Keratinocyte (primary cell): ENCODE measurements at regions not wholly inside any gene's neighbourhood (a gene's known extent, or its start where the extent isn't known, plus 50 kb on each side); places are given as distances from the start of the nearest gene placed in this dataset.

Source experiments
- DNase-seq: peaks from one replicate; pipeline ENCODE4 v3.0.0-alpha.2; 2011; ENCODE audit warnings: low read depth, missing footprints, low spot score
- FAIRE-seq: peaks from 2 replicates; lab custom pipeline; 2011; peaks lifted over from hg19 to GRCh38; lab: Jason Lieb, UNC
- H2AFZ ChIP-seq: 2 replicates; pipeline ENCODE4 v1.6.0; 2012; ENCODE audit warnings: low read length, control low read depth, inconsistent platforms; ENCODE audit not compliant: control insufficient read depth
- H3K27ac ChIP-seq: 2 replicates; pipeline ENCODE4 v1.5.1; 2011; ENCODE audit warnings: low read length; ENCODE audit not compliant: control insufficient read depth, insufficient read depth
- H3K27me3 ChIP-seq: 3 replicates; pipeline ENCODE4 v1.6.0; 2011; ENCODE audit warnings: low read length; ENCODE audit not compliant: control insufficient read depth, insufficient read depth; ENCODE audit errors: extremely low read depth
- H3K36me3 ChIP-seq, 2 experiments: 2 replicates in 1 of 2; 3 replicates in 1 of 2; pipeline ENCODE4 v1.5.1; 2011; ENCODE audit warnings: low read length in 2 of 2, mild to moderate bottlenecking in 1 of 2; ENCODE audit not compliant: control insufficient read depth in 2 of 2, insufficient read depth in 2 of 2; ENCODE audit errors: extremely low read depth in 1 of 2
- H3K4me1 ChIP-seq: 3 replicates; pipeline ENCODE4 v1.5.1; 2011; ENCODE audit warnings: low read length; ENCODE audit not compliant: control insufficient read depth, insufficient read depth; ENCODE audit errors: extremely low read depth
- H3K4me2 ChIP-seq: 3 replicates; pipeline ENCODE4 v1.6.0; 2011; ENCODE audit warnings: low read depth, low read length; ENCODE audit not compliant: control insufficient read depth, insufficient read depth; ENCODE audit errors: extremely low read depth
- H3K4me3 ChIP-seq, 3 experiments: fragments of 200-600 bp in 1 of 3; sonication (generic) in 1 of 3; 2 replicates in 2 of 3; 3 replicates in 1 of 3; pipeline ENCODE4 v1.5.1; 2011 to 2016; ENCODE audit warnings: low read length in 3 of 3, mild to moderate bottlenecking in 3 of 3, control low read depth in 2 of 3, inconsistent platforms in 1 of 3, low read depth in 1 of 3, mixed read lengths in 1 of 3, mixed run types in 1 of 3, moderate library complexity in 1 of 3; ENCODE audit not compliant: control insufficient read depth in 2 of 3, insufficient read depth in 2 of 3; ENCODE audit errors: extremely low read depth in 1 of 3
- H3K79me2 ChIP-seq: 2 replicates; pipeline ENCODE4 v1.6.0; 2012; ENCODE audit warnings: low read length; ENCODE audit not compliant: control insufficient read depth, insufficient read depth
- H3K9ac ChIP-seq: 3 replicates; pipeline ENCODE4 v1.6.0; 2011; ENCODE audit warnings: low read length; ENCODE audit not compliant: control insufficient read depth, insufficient read depth; ENCODE audit errors: extremely low read depth
- H3K9me1 ChIP-seq: 3 replicates; pipeline ENCODE4 v1.6.0; 2011; ENCODE audit warnings: low read length; ENCODE audit not compliant: control insufficient read depth, insufficient read depth; ENCODE audit errors: extremely low read depth
- H3K9me3 ChIP-seq: 2 replicates; pipeline ENCODE4 v1.5.1; 2012; ENCODE audit warnings: low read depth, low read length; ENCODE audit not compliant: control insufficient read depth
- H4K20me1 ChIP-seq: 3 replicates; pipeline ENCODE4 v1.6.0; 2011; ENCODE audit warnings: low read length; ENCODE audit not compliant: control insufficient read depth, insufficient read depth; ENCODE audit errors: extremely low read depth
- EZH2 ChIP-seq: IDR thresholded peaks from one replicate; pipeline ENCODE4 v1.6.1; 2012; ENCODE audit warnings: inconsistent platforms, mild to moderate bottlenecking, low read length, moderate library complexity
- dilution Hi-C: fragments of 300-500 bp; cut with MboI; formaldehyde crosslinking; loops from one replicate; pipeline ENCODE4 v1.7.0; 2020; ENCODE audit warnings: low sequenced_read_pairs; ENCODE audit not compliant: extremely low pct_ligation_motif_present
- TF ChIP-seq, protein P1 (sequence below), 3 experiments: IDR thresholded peaks in 1 of 3; conservative IDR thresholded peaks in 1 of 3; optimal IDR thresholded peaks in 1 of 3; 2 replicates in 2 of 3; 3 replicates in 1 of 3; pipeline versions ENCODE3 to v1.5.1; 2011; ENCODE audit warnings: low read length in 3 of 3, mild to moderate bottlenecking in 3 of 3, moderate library complexity in 2 of 3, control low read depth in 1 of 3, inconsistent platforms in 1 of 3; ENCODE audit not compliant: insufficient read depth in 2 of 3; ENCODE audit errors: extremely low read depth in 1 of 3

DNA sequence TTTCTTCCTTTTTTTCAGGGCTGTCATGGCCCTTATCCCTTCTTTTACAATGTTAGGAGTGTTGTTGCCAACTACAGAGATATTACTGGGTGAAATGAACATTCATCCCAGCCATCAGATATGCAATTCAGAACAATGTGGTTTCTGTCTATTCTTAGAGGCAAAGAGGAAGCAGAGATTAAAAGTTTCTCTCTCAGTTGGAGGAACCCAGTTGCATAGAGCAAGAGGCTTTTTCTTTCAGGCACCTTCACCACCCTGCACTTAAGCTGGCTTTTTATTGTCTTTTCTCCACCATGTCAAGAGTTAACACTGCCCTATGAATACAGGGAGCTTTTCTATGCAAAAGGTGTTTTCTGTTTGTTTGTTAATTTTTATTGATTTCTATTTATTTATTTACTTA lies 1559.6 kb upstream of the IGFBP7 start:
- H3K9me1 ChIP-seq, result no peaks in the 10 kb centered on the region
- H3K27ac ChIP-seq, result no peak overlapping the region
- no peaks in the 10 kb centered on the region for H3K79me2 ChIP-seq
- no peak overlapping the region for H3K4me3 ChIP-seq
- no peak for FAIRE-seq
- H3K4me2 ChIP-seq, result no peak overlapping the region
- no peaks in the 10 kb centered on the region for H3K27me3 ChIP-seq
- H3K4me1 ChIP-seq, result no peaks in the 10 kb centered on the region
- DNase-seq, result no peak
- H4K20me1 ChIP-seq, result no peaks in the 10 kb centered on the region
- H3K36me3 ChIP-seq, result no peaks in the 10 kb centered on the region
- H3K9me3 ChIP-seq, result no peaks in the 10 kb centered on the region
- H2AFZ ChIP-seq, result no peak overlapping the region
- TF ChIP-seq, protein P1, sequence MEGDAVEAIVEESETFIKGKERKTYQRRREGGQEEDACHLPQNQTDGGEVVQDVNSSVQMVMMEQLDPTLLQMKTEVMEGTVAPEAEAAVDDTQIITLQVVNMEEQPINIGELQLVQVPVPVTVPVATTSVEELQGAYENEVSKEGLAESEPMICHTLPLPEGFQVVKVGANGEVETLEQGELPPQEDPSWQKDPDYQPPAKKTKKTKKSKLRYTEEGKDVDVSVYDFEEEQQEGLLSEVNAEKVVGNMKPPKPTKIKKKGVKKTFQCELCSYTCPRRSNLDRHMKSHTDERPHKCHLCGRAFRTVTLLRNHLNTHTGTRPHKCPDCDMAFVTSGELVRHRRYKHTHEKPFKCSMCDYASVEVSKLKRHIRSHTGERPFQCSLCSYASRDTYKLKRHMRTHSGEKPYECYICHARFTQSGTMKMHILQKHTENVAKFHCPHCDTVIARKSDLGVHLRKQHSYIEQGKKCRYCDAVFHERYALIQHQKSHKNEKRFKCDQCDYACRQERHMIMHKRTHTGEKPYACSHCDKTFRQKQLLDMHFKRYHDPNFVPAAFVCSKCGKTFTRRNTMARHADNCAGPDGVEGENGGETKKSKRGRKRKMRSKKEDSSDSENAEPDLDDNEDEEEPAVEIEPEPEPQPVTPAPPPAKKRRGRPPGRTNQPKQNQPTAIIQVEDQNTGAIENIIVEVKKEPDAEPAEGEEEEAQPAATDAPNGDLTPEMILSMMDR (optimal IDR thresholded peaks at IDR 0.05 in 1 of 3, IDR thresholded peaks at IDR 0.05 in 1 of 3, conservative IDR thresholded peaks at IDR 0.05 in 1 of 3; ENCODE audit: extremely low read depth in 1 of 3, insufficient read depth in 2 of 3, low read length in 3 of 3), result no peak
- TF ChIP-seq EZH2, result no peak
- dilution Hi-C loops, result no loop called here
- H3K9ac ChIP-seq, result no peak overlapping the region

DNA sequence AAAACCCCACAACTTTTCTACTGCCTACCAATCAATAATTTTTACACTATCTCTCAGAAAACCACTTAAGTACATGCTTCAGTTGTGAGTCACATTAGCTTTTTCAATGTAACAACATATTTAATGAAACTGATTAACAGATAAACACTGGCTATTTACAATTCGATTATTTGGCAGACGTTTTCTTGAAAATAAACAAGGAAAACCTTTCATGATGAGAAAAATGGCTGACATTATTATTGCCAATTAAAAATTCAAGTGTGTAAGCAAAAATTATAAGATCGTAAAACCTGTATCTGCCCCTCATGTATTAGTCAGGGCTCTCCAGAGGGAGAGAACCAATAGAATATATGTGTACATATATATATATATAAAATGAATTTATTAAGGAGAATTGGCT lies 1555.5 kb upstream of the IGFBP7 start:
- H2AFZ ChIP-seq, result no peak overlapping the region
- no peaks in the 10 kb centered on the region for H3K9me1 ChIP-seq
- H3K27me3 ChIP-seq, result no peaks in the 10 kb centered on the region
- no peaks in the 10 kb centered on the region for H3K79me2 ChIP-seq
- FAIRE-seq, result no peak
- no peaks in the 10 kb centered on the region for H3K4me1 ChIP-seq
- no peak for DNase-seq
- no peak overlapping the region for H3K4me3 ChIP-seq
- H3K36me3 ChIP-seq, result no peaks in the 10 kb centered on the region
- H3K9ac ChIP-seq, result no peak overlapping the region
- TF ChIP-seq, protein P1 (optimal IDR thresholded peaks at IDR 0.05 in 1 of 3, IDR thresholded peaks at IDR 0.05 in 1 of 3, conservative IDR thresholded peaks at IDR 0.05 in 1 of 3; ENCODE audit: extremely low read depth in 1 of 3, insufficient read depth in 2 of 3, low read length in 3 of 3), result no peak
- no peak for TF ChIP-seq EZH2
- H3K4me2 ChIP-seq, result no peak overlapping the region
- dilution Hi-C loops, result no loop called here
- H3K9me3 ChIP-seq, result no peaks in the 10 kb centered on the region
- no peaks in the 10 kb centered on the region for H4K20me1 ChIP-seq
- H3K27ac ChIP-seq, result no peak overlapping the region
